ENCODE measurements at regions not wholly inside any gene's neighbourhood (a gene's known extent, or its start where the extent isn't known, plus 50 kb on each side); places are given as distances from the start of the nearest gene placed in this dataset.
"Not testable (repeated sequence)": the region's sequence is repeated elsewhere in the genome, so short reads cannot be mapped to it uniquely, and the experiment has no call there.

GRCh38 chr14:106185837-106186233, 659.5 kb downstream of the TMEM121 start:
- H3K36me3 ChIP-seq (ENCODE audit: low read depth): no peaks in the 10 kb centered on the region
- H3K9me3 ChIP-seq (ENCODE audit: low read depth): no peaks in the 10 kb centered on the region
- no peaks in the 10 kb centered on the region for H3K9me2 ChIP-seq (ENCODE audit: insufficient read depth)
- H3K4me2 ChIP-seq (ENCODE audit: unreplicated experiment): no peak overlapping the region
- H3K9ac ChIP-seq: no peak overlapping the region
- no peaks in the 10 kb centered on the region for H3K4me1 ChIP-seq (ENCODE audit: insufficient read depth)
- 14 to 15% methylated on average over 4 of the region's 4 CpGs for WGBS, 2 experiments (ENCODE audit: low coverage in 1 of 2, low lambda C conversion rate in 2 of 2, missing lambda C conversion rate in 2 of 2)
- H3K27me3 ChIP-seq (replicated peaks; ENCODE audit: insufficient read depth): no peaks in the 10 kb centered on the region
- no peak for TF ChIP-seq EZH2phosphoT487 (IDR thresholded peaks at IDR 0.05; ENCODE audit: insufficient read depth, low read depth)
- no peak for TF ChIP-seq EZH2 (IDR thresholded peaks at IDR 0.05; ENCODE audit: insufficient read depth, poor library complexity, severe bottlenecking)
- no peak for DNase-seq
- H2AFZ ChIP-seq: no peak overlapping the region
- H4K20me1 ChIP-seq (ENCODE audit: insufficient read depth): no peaks in the 10 kb centered on the region
- H3K79me2 ChIP-seq (ENCODE audit: insufficient read depth): no peaks in the 10 kb centered on the region
- H3K27ac ChIP-seq: no peak overlapping the region
- H3F3A ChIP-seq (ENCODE audit: insufficient read depth): no peaks in the 10 kb centered on the region
- H3K4me3 ChIP-seq: no peak overlapping the region
- in situ Hi-C loops (cut with MboI): no loop called here

GRCh38 chr14:106187216-106187615, 660.8 kb downstream of the TMEM121 start:
- Histone ChIP-seq H3K4me3 (no peak overlapping the region), H3F3A (ENCODE audit: insufficient read depth) (no peaks in the 10 kb centered on the region), H3K79me2 (ENCODE audit: insufficient read depth) (no peaks in the 10 kb centered on the region), H3K27ac (no peak overlapping the region), H3K9ac (no peak overlapping the region), H3K9me3 (ENCODE audit: low read depth) (no peaks in the 10 kb centered on the region), H3K9me2 (ENCODE audit: insufficient read depth) (no peaks in the 10 kb centered on the region), H4K20me1 (ENCODE audit: insufficient read depth) (no peaks in the 10 kb centered on the region), H3K4me1 (ENCODE audit: insufficient read depth) (no peaks in the 10 kb centered on the region), H3K4me2 (ENCODE audit: unreplicated experiment) (no peak overlapping the region), H3K27me3 (replicated peaks; ENCODE audit: insufficient read depth) (no peaks in the 10 kb centered on the region), H3K36me3 (ENCODE audit: low read depth) (no peaks in the 10 kb centered on the region), H2AFZ (no peak overlapping the region)
- DNase-seq: no peak
- 5 to 10% methylated on average over 3 of the region's 3 CpGs for WGBS, 2 experiments (ENCODE audit: low coverage in 1 of 2, low lambda C conversion rate in 2 of 2, missing lambda C conversion rate in 2 of 2)
- in situ Hi-C loops (cut with MboI): no loop called here
- TF ChIP-seq EZH2phosphoT487 (IDR thresholded peaks at IDR 0.05; ENCODE audit: insufficient read depth, low read depth): no peak
- no peak for TF ChIP-seq EZH2 (IDR thresholded peaks at IDR 0.05; ENCODE audit: insufficient read depth, poor library complexity, severe bottlenecking)

DNA sequence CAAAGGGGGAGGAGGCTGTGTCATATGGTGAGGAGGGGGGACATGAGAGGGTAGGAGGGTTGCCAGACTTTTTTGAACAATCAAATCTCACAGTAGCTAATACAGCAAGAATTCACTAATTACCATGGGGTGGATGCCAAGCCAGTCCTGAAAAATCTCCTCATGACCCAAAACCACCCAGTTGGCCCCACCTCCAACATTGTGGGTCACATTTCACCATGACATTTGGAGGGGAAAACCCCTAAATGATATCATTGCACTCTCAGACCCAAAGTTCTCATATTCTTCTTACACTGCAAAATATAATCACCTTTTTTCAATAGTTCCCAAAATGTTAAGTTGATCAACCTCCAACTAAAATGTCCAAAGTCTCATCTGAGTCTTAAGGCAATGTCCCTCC, 666.3 kb downstream of the TMEM121 start:
- DNase-seq; in situ Hi-C loops (cut with MboI); H3K79me2 ChIP-seq (ENCODE audit: insufficient read depth); H3K27me3 ChIP-seq (replicated peaks; ENCODE audit: insufficient read depth); H3K9ac ChIP-seq; H3K4me3 ChIP-seq; H3F3A ChIP-seq (ENCODE audit: insufficient read depth); H2AFZ ChIP-seq; H3K4me2 ChIP-seq (ENCODE audit: unreplicated experiment); H3K9me3 ChIP-seq (ENCODE audit: low read depth); H3K9me2 ChIP-seq (ENCODE audit: insufficient read depth); H3K36me3 ChIP-seq (ENCODE audit: low read depth); H3K27ac ChIP-seq; H4K20me1 ChIP-seq (ENCODE audit: insufficient read depth); H3K4me1 ChIP-seq (ENCODE audit: insufficient read depth): not testable (repeated sequence)

DNA sequence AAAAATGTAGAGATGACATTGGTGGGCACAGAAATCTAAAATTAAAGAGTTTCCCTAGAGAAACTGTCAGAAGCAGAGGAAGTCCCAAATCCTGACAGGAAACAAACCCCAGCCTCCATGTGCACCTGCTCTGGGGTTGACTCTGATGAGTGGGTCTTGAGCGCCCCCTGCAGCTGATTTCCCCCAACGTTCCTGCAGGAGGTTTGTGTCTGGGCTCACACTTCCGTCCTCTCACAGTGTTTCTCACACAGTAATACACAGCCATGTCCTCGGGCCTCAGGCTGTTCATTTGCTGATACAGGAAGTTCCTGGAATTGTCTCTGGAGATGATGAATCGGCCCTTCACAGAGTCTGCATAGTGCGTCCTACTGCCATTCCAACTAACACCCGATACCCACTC, 670.1 kb downstream of the TMEM121 start:
- H3K9ac ChIP-seq; in situ Hi-C loops (cut with MboI); DNase-seq; H3K27me3 ChIP-seq (replicated peaks; ENCODE audit: insufficient read depth); H3K4me3 ChIP-seq; H2AFZ ChIP-seq; H4K20me1 ChIP-seq (ENCODE audit: insufficient read depth); H3K79me2 ChIP-seq (ENCODE audit: insufficient read depth); H3K36me3 ChIP-seq (ENCODE audit: low read depth); H3K27ac ChIP-seq; H3K9me3 ChIP-seq (ENCODE audit: low read depth); H3K4me2 ChIP-seq (ENCODE audit: unreplicated experiment); H3K4me1 ChIP-seq (ENCODE audit: insufficient read depth); H3F3A ChIP-seq (ENCODE audit: insufficient read depth); H3K9me2 ChIP-seq (ENCODE audit: insufficient read depth): not testable (repeated sequence)
- 21 to 30% methylated on average over 7 of the region's 7 CpGs for WGBS, 2 experiments (ENCODE audit: low coverage in 1 of 2, low lambda C conversion rate in 2 of 2, missing lambda C conversion rate in 2 of 2)

GRCh38 chr14:106197264-106197663, 670.9 kb downstream of the TMEM121 start:
- H3K27me3 ChIP-seq (replicated peaks; ENCODE audit: insufficient read depth); H3K4me3 ChIP-seq; H3K27ac ChIP-seq; H3F3A ChIP-seq (ENCODE audit: insufficient read depth); H3K4me1 ChIP-seq (ENCODE audit: insufficient read depth); H3K79me2 ChIP-seq (ENCODE audit: insufficient read depth); H3K36me3 ChIP-seq (ENCODE audit: low read depth); H3K9me2 ChIP-seq (ENCODE audit: insufficient read depth); H4K20me1 ChIP-seq (ENCODE audit: insufficient read depth); H2AFZ ChIP-seq; in situ Hi-C loops (cut with MboI); H3K4me2 ChIP-seq (ENCODE audit: unreplicated experiment); H3K9ac ChIP-seq; DNase-seq; H3K9me3 ChIP-seq (ENCODE audit: low read depth): not testable (repeated sequence)
- WGBS, 2 experiments (ENCODE audit: low coverage in 1 of 2, low lambda C conversion rate in 2 of 2, missing lambda C conversion rate in 2 of 2): 7 to 8% methylated on average over 4 of the region's 4 CpGs
